Activated naive CD4-positive, alpha-beta T cell (primary cell): ENCODE measurements at regions not wholly inside any gene's neighbourhood (a gene's known extent, or its start where the extent isn't known, plus 50 kb on each side); places are given as distances from the start of the nearest gene placed in this dataset.
"Not testable (repeated sequence)": the region's sequence is repeated elsewhere in the genome, so short reads cannot be mapped to it uniquely, and the experiment has no call there.

Source experiments
- DNase-seq, 4 experiments: peaks; one replicate each; lab custom pipeline; 2025; lab: John Stamatoyannopoulos, UW

DNA sequence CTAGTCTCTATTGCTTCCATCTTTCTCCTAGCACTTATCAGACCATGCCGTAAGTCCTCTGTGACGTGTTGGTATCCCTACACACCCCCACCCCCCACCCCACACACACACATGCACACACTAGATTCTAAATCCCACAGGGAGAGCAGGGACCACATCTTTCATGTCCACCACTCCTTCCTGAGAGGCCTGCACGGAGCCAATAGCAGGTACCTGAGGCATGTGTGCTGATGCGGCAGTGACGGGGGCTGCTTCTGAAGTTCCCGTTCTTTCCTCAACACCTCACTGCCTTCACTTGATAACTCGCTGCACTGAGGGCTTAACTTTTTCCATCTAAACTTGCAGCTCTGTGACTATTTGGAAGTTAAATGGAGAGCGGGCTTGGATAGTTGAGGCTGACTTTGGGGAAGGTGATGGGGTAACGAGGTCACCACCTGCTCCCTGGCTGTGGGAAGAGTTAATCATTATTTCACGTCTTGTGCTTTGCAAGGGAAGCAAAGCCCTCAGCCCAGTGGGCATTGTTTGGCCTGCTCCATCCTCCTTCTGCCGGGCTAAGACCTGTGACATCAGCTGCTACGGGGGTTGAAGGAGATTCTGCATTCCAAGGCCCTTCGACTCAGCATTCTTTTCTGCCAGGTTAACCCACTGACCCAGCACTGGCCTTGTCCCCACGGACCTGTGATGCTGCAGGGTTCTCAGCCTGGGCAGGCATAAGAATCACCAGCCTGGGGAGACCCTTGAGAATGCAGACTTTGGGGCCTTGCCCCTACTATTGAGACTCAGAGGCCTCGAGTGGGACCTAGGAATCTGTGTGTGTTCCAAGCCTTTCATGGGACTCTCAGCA, 187.8 kb downstream of the ANKRD60 start:
- no peak for DNase-seq

DNA sequence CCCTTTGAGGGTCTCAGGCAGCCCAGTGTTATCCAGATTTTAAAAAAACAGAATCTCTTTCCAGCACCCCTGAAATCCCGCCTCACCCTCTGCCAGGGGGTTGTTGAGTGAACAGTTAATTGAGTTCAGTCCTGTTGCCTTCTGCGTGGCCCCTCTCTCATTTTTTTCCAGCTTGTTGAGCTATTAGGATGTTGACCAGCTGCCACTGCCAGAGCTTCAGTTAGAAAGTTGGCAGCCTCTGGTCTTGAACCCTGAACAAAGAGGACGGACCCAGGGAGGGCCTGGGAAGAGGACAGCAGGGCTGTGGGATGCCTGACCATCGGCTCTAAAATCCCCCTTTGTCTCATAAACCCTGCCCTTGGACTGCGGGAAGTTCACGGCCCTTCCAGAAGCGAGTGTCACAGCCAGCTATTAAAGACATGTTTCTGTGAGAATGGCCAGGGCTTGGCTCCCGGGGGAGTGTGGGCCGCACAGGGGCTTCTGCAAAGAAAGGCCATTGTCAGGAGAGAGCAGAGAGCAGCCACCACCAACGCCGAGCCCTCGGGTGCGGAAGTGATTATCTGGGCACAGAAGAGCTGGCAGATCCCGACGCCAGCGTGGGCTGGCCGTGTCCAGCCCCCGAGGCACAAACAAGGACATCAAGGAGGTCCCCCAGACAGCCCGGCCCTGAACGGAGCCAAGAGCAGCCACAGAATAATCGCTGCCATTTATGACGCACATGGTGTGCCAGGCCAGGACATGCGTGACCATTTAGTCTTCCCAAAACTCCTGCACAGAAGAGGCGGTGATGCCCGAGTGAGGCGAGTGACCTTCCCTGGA, 189.0 kb downstream of the ANKRD60 start:
- DNase-seq, result no peak

DNA sequence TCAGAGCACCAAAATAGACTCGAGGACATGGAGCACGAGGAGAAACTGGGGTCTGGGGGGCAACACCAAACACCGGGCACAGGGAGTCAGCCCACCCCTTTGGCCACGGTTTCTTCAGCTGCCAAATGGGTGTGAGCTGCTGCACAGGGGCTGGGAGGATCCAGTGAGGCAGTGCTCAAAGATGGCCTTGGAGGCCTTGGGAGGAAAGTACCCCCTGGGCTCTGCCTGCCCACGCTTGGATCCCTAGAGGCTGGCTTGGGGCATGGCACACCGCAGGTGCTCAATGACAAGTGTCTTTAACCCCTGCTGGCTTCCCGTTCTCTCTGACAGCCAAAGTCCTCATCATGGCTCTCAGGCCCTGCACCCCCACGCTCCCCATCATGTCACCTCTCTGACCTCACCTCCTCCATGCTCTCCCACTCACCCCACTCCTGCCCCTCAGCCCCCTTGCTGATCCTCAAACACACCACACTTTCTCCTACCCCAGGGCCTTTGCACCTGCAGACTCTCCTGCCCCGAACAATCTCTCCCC, 190.3 kb downstream of the ANKRD60 start:
- no peak for DNase-seq

DNA sequence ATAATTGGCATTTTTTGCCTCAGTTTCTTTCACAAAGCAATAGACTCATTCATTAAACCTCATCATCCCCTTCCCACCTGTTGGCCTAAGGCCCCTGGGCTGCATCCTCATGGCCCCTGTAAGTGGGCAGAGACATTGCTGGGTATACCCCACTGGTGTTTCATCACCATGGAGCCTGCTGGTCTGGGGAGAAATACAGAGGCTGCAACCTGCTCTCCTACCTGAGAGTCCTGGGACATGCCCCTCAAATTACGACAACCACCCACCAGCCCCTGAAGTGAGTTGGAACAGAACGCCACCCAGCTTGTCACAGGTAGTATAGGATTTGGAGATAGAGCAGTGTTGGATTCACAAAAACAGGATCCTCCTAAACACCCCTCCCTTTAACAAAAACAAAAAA, 190.8 kb downstream of the ANKRD60 start:
- no peak for DNase-seq

DNA sequence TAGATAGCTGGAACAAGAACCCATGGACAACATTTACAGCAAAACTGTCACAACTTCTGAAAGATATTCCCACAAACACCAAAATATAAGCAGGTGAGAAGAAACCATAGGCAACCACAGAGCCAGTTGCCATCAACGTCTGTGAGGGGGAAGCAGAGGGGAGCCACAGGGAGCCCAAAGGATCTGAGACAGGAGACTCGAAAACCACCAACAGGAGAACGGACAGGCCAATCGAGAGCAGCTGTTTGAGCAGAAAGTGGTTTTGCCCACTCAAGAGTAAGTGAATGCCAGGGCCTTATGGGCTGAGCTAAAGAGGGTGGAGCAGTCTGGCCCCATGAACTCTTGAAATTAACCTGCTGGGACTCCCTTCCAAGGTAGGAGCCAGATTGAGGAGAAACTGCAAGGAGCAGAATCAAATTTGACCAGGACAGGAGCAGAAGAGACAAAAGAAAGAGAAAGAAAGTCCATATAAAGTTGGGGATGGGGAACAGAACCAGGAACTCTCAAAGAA, 195.4 kb downstream of the ANKRD60 start:
- no peak for DNase-seq

DNA sequence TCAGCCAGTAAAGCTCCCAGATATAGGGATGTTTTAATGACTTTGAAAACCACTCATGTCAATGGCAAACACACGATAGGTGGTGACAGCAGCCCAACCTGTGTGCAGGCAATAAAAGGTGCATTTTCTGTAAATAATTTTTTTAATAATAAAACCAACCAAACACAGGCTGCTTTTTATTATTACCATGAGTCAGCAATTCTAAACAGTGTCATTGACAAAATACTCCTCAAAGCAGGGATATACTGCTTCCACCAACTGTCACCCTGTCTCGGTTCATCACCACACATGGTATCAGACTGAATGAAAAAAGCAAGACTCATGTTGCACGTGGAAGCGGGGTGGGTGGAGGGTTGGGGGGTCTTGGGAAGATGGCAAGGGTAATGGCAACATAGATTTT, 195.9 kb downstream of the ANKRD60 start:
- DNase-seq, result no peak

DNA sequence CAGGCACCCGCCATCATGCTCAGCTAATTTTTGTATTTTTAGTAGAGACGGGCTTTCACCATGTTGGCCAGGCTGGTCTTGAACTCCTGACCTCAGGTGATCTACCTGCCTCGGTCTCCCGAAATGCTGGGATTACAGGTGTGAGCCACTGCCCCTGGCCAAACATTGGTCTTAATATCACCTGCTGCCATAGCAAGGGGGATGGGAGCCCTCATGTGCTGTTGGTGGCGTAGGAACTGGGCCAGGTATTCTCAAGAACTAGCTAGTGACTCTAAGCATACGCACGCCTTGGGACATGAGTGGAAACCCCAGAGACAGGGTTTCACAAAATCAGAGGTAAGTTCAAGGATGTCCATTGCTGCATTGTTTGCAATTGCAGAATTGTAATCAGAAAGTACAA, 197.1 kb downstream of the ANKRD60 start:
- not testable (repeated sequence) for DNase-seq

DNA sequence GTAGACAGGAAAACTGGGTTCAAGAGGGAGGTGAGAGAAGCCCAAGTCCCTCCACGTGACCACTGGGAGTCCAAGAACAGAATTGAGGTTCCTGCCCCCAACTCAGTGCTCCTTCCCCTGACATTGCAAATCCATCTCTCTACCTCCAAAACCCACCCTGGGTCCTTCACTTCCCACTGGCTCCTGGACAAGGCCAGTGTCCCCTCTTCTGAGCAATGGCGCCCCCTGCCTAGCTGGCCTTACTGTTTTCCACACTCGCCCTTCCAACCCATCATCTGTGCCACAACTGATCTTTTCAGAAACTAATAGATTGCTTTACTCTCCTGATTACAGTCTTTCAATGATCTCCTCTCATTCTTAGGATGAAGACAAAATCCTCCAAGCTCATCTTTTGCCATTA, 200.3 kb downstream of the ANKRD60 start:
- no peak for DNase-seq

DNA sequence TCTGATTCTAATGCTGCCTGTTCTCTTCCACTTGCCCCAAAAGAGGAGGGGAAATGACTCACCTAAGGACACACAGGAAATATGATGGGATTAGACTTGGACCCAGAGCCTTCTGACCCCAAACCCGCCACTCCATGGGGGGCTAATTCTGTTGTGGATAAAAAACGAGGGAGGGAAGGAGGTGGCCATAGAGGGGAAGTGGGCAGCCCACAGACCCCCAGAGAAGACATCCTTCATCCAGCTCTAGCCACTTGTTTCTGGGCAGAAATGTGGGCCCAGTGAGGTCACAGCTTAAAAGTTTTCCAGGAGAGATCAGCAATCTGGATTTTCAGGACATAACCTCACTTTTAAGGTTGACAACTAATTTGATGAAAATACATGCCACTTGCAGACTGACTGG, 202.1 kb downstream of the ANKRD60 start:
- DNase-seq, result no peak

DNA sequence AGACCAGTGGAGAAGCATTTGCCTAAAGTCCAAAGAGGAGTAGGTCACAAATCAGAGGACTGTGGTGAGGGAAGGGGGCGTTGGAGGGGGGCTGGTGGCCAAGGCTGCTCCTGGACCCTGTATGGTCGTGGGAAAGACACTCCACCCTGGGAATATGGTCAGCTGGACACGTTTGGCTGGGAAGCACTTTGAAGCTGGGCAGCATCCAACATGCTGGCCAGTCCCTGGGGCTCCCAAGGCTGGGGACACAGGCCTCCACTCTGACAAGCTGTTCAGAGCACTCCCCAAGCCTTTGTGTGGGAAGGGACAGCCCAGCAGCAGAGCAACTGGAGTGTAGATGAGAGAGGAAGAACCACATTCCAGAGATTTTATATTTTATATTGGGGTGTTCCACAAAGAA, 203.2 kb downstream of the ANKRD60 start:
- DNase-seq, result no peak

DNA sequence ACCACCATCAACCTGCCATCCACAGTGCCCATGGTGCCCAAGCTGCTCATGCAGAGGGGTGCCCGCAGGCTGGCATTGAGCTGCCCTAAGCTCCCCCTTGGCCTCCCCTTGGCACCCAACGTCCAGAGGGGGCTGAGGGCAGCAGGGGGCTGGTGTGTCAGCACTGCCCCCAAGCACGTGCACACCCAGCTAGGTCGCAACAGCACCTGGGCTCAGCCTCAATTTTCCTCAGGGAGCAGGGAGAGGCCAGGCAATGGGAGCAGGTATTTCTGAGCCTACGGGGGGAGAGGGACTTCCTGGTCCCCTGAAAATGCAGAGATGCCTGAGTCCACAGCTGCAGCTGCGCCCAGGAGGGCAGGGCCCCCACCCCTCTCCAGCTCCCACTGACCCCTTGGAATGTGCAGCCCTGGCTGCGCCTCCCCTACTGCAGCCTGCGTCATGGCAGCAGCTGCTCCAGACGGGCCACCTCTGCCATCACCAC, 204.2 kb downstream of the ANKRD60 start:
- DNase-seq, result no peak

DNA sequence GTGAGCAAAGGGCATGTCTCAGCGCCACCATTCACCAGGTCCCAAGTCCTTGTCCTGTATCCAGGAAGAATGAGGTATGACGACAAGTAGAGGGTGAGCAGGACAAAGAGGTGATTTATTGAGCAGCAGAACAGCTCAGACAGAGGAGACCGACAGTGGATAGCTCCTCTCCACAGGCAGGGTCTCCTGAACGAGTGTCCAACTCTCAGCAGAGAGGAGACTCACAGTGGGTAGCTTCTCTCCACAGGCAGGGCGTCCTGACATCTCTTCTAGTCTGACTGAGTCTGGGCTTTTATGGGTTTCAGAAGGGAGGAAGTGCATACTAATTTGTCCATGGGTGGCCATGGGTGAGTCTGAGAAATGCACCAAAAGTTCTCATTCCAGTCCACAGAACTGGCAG, 204.7 kb downstream of the ANKRD60 start:
- DNase-seq, result no peak

DNA sequence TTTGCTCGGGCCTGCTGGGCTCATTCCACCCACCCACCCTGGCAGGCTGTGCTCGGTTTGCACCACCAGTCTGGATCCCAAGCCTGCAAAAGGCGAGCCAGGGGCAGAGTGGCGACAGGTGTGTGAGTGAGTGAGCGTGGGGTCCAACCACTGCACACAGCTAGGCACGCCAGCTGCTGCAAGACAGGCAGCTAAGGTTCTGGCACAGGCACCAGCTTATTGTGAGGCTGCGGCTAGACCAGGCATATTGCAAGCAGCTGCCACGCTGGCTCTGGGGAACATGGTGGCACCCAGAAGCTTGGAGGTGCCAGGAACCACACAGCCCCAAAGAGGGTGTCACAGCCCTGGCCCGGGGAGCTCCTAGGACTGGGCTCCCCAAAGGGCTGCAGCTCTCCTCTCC, 205.1 kb downstream of the ANKRD60 start:
- no peak for DNase-seq

DNA sequence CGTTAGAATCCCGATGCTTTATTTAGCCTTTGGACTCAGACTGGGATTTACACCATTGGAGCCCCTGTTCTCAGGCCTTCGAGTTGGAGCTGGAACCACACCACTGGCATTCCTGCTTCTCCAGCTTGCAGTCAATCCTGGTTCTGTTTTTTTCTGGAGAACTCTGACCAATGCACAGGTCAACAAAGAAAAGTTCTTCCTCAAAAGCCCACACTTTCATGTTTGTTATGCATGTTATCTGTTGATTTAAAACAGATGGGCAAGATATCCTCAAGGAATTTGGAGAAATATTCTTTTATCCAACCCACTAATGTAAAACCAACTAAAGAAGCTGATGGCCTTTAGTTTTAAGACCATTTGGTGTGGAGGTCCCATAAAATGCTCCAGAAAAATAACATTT, 205.7 kb downstream of the ANKRD60 start:
- DNase-seq, result no peak

DNA sequence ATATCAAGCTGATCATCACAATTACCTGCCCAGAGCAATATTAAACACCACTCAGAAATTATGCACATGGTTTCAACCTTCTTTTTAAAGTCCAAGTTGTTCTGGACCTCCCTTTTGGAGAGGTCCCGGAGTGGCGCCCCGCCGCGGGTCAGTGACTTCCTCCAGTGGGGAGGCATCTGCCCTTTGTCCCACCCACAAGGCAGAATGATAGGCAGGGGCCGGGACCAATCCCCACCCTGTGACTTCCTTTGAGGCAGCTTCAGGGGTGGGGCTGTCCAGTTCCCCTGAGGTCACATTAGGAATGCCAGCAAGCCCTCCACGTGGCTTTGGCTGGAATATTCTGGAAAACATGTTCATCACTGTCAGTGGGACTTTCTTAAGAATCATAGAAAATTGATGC, 207.0 kb downstream of the ANKRD60 start:
- no peak for DNase-seq

DNA sequence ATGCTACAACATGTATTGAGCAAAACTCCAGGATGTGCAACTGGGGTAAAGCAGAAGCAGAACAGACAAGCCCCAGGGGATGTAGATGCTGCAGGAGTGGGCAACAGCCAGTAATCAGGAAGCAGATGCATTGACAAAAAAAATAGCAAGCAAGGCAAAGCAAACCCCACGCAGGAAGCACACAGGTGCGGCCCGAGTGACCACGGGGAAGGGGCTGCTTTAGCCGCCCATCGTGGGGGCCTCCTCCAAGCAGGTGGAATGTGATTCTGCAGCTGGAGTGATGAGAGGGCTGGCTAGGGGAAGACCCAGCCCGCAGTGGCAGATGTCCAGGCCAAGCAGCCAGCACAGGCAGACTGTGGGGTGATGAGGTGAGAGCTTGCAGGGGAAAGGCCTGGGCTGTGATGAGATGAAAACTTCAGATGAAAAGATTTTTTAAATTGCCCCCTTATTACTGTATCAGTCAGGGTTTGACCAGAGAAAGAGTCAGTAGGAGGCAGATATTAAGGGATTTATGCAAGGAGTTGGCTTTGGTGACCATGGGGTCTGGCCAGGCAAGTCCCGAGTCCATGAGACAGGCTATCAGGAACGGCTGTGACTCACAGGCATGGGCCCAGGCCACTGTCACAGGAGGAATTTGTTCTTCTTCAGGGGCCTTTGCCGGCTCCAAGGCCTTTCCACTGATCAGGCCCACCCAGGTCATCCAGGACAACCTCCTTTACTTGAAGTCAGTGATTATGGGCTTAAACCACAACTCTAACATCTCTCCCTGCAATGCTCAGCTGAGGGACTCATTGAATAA, 207.6 kb downstream of the ANKRD60 start:
- no peak for DNase-seq

DNA sequence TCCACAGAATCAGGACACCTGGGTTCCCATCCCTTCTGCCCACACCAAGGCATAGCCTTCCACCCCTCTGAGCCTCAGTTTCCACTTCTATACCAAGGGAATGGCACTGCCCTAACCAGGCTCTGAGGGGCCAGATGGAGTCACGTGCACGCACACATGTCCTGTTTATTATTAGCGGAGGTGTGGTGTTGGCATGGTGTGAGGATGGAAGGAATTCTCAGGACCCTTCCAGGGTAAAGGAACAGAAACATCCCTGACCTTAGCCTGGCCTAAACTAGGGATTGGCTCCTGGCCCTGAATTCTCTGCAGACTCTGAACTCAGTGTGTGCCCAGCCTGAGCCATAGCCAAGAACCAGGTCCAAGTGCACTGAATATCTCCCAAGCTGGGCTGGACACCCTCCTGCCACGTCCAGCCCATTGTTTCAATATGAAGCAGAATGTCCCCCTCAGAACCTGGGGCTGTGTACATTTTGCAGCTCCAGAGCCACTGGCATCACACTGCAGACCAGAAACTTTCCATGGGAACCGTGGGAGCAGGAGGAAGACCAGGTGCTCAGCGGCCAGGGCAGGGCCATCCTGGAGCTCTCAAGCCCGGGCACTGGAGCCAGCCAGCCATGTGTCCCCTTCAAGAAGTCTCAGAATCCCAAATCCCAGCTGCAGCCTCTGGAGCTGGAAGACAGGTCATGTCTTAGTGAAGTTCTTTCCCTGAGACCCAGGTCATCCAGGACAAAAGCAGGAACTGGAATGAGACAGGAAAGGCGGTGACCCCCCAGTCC, 208.4 kb downstream of the ANKRD60 start:
- no peak for DNase-seq

DNA sequence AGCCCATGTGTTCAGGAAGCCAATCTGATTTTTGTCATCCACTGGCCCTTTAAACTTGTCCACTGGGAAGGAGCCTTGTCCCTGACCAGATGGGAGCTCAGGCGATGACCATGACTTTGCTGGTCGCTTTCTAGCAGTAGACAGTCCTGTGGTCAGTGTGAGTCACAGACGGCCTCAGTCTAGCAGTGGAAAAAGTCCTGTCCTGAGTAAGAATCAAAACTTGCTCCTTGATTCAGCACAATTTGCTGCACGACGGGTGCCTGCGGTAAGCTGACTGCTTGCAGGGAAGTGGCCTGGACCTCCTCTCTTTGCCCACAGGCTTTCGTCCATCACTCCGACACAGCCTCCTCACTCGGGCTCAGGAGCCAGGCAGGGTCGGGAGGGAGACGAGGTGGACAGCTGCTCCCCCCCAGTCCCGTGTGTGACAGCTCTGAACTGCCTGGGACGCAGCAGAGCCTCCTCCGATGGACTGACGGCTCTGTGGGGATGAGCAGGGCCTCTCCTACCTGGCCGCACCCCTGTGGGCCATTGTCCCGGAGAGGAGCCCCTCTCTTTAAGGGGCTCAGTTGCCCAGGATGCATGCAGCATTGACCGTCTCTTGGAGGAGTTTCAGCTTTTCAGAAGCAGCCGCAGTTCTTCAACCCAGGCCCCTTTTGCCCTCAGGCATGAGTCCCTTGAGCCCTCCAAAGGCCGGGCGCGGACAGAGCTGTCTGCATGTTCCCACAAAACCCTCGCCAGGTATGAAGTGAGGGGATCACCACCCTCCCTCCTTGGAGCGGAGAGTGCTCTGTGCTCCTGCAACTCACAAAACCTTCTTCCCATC, 209.2 kb downstream of the ANKRD60 start:
- no peak for DNase-seq

DNA sequence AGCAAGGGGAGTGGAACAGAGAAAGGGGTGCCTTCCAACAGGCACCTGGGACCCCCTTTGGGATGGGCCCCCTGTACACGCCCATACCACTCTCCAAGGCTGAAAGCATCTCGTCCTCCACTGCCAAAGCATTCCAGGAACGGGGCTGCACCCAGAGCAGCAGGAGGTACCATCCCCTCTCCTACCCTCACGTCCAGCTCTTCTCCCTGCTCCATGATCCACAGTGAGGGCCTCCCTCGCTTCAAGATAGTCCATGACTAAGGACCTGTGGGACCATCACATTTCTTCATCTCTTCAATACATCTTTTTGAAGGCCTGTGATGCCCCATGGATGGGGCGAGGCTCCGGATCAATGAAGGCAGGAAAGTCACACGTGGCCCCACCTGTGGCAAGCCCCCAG, 209.9 kb downstream of the ANKRD60 start:
- DNase-seq, result no peak

DNA sequence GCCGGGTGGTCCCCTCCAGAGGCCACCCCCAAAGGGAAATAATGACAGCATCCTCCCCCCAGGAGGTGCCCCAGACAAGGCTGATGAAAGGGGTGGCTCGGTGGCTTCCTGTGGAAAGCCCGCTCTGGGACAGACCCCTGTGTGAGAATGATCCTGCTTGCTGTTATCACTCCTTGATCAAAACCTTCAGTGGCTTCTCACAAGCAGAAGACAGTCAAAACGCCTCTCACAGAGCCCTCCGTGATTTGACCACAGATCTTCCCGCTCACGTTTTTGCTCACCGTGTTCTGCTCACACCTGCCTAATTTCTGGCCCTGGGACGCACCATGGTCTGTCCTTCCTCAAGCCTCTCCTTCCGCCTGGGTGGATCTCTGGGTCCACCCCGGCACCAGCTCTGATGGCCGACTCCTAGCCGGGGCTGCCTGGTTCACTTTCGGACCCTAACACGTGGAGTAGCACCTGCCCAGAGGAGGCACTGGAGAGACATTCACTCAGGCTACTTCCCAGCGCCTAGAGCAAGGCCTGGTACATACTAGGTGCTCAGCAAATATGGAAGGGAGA, 210.4 kb downstream of the ANKRD60 start:
- DNase-seq, result no peak
